SK-N-SH (cell line): ENCODE measurements at regions not wholly inside any gene's neighbourhood (a gene's known extent, or its start where the extent isn't known, plus 50 kb on each side); places are given as distances from the start of the nearest gene placed in this dataset.

Experiments used
- CTCF ChIA-PET: fragments of 300-600, 350-600 bp; formaldehyde crosslinking; extraction: SDS; loops from one replicate; lab custom pipeline; 2021; lab: Yijun Ruan, JAX
- POLR2A ChIA-PET: fragments of 350-600 bp; sonication (Branson Sonifier 250); formaldehyde crosslinking; extraction: SDS; loops from one replicate; lab custom pipeline; 2020; ENCODE audit warnings: antibody characterized with exemption, inconsistent platforms; lab: Yijun Ruan, JAX
- DNase-seq: peaks from one replicate; pipeline ENCODE4 v3.0.0; 2012
- H2AFZ ChIP-seq: fragments of 200-600 bp; sonication (generic); 2 replicates; pipeline ENCODE4 v1.8.1; 2016; ENCODE audit warnings: antibody characterized with exemption, mild to moderate bottlenecking, low read depth
- H3F3A ChIP-seq: fragments of 200-600 bp; sonication (generic); replicated peaks from 2 replicates; pipeline ENCODE3; 2016; ENCODE audit warnings: antibody characterized with exemption, mild to moderate bottlenecking; ENCODE audit not compliant: insufficient read depth
- H3K27ac ChIP-seq, 2 experiments: fragments of 200-500 bp in 1 of 2; fragments of 200-600 bp in 1 of 2; sonication (Bioruptor generic) in 1 of 2; sonication (generic), shearing (Covaris generic) in 1 of 2; 2 replicates each; pipeline versions ENCODE4 v1.5.1 to v1.6.1; 2014 to 2016; ENCODE audit warnings: low read depth in 2 of 2, inconsistent platforms in 1 of 2, low read length in 1 of 2, mild to moderate bottlenecking in 1 of 2, mixed read lengths in 1 of 2
- H3K27me3 ChIP-seq: fragments of 200-600 bp; sonication (generic), shearing (Covaris generic); 2 replicates; pipeline ENCODE4 v1.6.1; 2016; ENCODE audit warnings: mixed run types; ENCODE audit not compliant: insufficient read depth
- H3K36me3 ChIP-seq, 2 experiments: fragments of 200-500 bp in 1 of 2; fragments of 200-600 bp in 1 of 2; sonication (Bioruptor generic) in 1 of 2; sonication (generic) in 1 of 2; replicated peaks in 1 of 2; 2 replicates each; pipeline versions ENCODE3 to v1.5.1; 2014 to 2016; ENCODE audit warnings: low read length in 1 of 2, mild to moderate bottlenecking in 1 of 2; ENCODE audit not compliant: insufficient read depth in 2 of 2, control insufficient read depth in 1 of 2
- H3K4me1 ChIP-seq, 2 experiments: fragments of 200-500 bp in 1 of 2; fragments of 200-600 bp in 1 of 2; sonication (Bioruptor generic) in 1 of 2; sonication (generic), shearing (Covaris generic) in 1 of 2; 2 replicates each; pipeline versions ENCODE4 v1.5.1 to v1.6.1; 2014 to 2016; ENCODE audit warnings: low read depth in 1 of 2, low read length in 1 of 2, mixed run types in 1 of 2; ENCODE audit not compliant: insufficient read depth in 2 of 2, control insufficient read depth in 1 of 2
- H3K4me2 ChIP-seq: fragments of 200-600 bp; sonication (generic), shearing (Covaris generic); 2 replicates; pipeline ENCODE4 v1.6.1; 2017; ENCODE audit warnings: mixed run types
- H3K4me3 ChIP-seq, 2 experiments: fragments of 200-500 bp in 1 of 2; fragments of 200-600 bp in 1 of 2; sonication (Bioruptor generic) in 1 of 2; sonication (generic), shearing (Covaris generic) in 1 of 2; 2 replicates each; pipeline versions ENCODE4 v1.5.1 to v1.8.1; 2014 to 2016; ENCODE audit warnings: low read depth in 2 of 2, inconsistent platforms in 1 of 2, low read length in 1 of 2, mild to moderate bottlenecking in 1 of 2, mixed read lengths in 1 of 2, moderate library complexity in 1 of 2
- H3K79me2 ChIP-seq: fragments of 200-600 bp; sonication (generic); 2 replicates; pipeline ENCODE4 v1.8.1; 2017; ENCODE audit warnings: mild to moderate bottlenecking; ENCODE audit not compliant: insufficient read depth
- H3K9ac ChIP-seq: fragments of 200-600 bp; sonication (generic); 2 replicates; pipeline ENCODE4 v1.6.1; 2017; ENCODE audit warnings: mixed run types
- H3K9me2 ChIP-seq: fragments of 200-600 bp; sonication (generic); 2 replicates; pipeline ENCODE4 v1.6.1; 2017; ENCODE audit warnings: mixed run types
- H3K9me3 ChIP-seq: fragments of 200-600 bp; sonication (generic); 2 replicates; pipeline ENCODE4 v1.6.1; 2017; ENCODE audit warnings: mixed run types, mild to moderate bottlenecking, moderate library complexity
- H4K20me1 ChIP-seq: fragments of 200-600 bp; sonication (generic); 2 replicates; pipeline ENCODE4 v1.6.1; 2017; ENCODE audit warnings: mild to moderate bottlenecking, mixed run types; ENCODE audit not compliant: insufficient read depth
- CHD2 ChIP-seq: fragments of 150-350 bp; IDR thresholded peaks from 2 replicates; pipeline ENCODE4 v1.6.1; 2018; ENCODE audit warnings: low read length; ENCODE audit not compliant: partially characterized antibody
- EP300 ChIP-seq, 2 experiments: IDR thresholded peaks; 2 replicates each; pipeline versions ENCODE4 v1.4.0 to v1.6.1; 2012; ENCODE audit warnings: borderline replicate concordance in 1 of 2, low read depth in 1 of 2, low read length in 1 of 2
- EZH2phosphoT487 ChIP-seq: fragments of 200-600 bp; sonication (generic); IDR thresholded peaks from 2 replicates; pipeline ENCODE4 v1.6.1; 2017; ENCODE audit warnings: low read depth, mixed run types, mild to moderate bottlenecking, antibody characterized with exemption, moderate library complexity, borderline replicate concordance
- FOXJ3 ChIP-seq: sonication (generic); formaldehyde crosslinking; IDR thresholded peaks from 2 replicates; pipeline ENCODE4 v1.5.1; 2020; ENCODE audit warnings: mild to moderate bottlenecking, missing genetic modification reagents
- GABPA ChIP-seq: IDR thresholded peaks from 2 replicates; pipeline ENCODE4 v1.4.0; 2012; ENCODE audit warnings: low read depth, mild to moderate bottlenecking
- JUND ChIP-seq: IDR thresholded peaks from 2 replicates; pipeline ENCODE4 v1.4.0; 2012
- MEF2A ChIP-seq: IDR thresholded peaks from 2 replicates; pipeline ENCODE4 v1.4.0; 2012; ENCODE audit warnings: low read depth, borderline replicate concordance
- MXI1 ChIP-seq: IDR thresholded peaks from 2 replicates; pipeline ENCODE4 v1.6.1; 2012; ENCODE audit warnings: mild to moderate bottlenecking, low read depth, low read length, improper control_type of control experiment
- NFIC ChIP-seq: IDR thresholded peaks from 2 replicates; pipeline ENCODE4 v1.4.0; 2012; ENCODE audit warnings: borderline replicate concordance
- POLR2AphosphoS5 ChIP-seq: IDR thresholded peaks from 2 replicates; pipeline ENCODE4 v1.6.1; 2012; ENCODE audit warnings: low read depth, low read length
- RFX5 ChIP-seq: IDR thresholded peaks from 2 replicates; pipeline ENCODE4 v1.6.1; 2012; ENCODE audit warnings: mild to moderate bottlenecking, improper control_type of control experiment, low read length
- SMC3 ChIP-seq: IDR thresholded peaks from 2 replicates; pipeline ENCODE4 v1.6.1; 2012; ENCODE audit warnings: low read depth, low read length, improper control_type of control experiment
- YY1 ChIP-seq: IDR thresholded peaks from 2 replicates; pipeline ENCODE4 v1.4.0; 2012; ENCODE audit warnings: low read depth, mild to moderate bottlenecking
- WGBS: methylation state at CpG from one replicate; pipeline ENCODE4 v1.1.6; 2017; ENCODE audit warnings: low lambda C conversion rate; 5-methylcytosine and 5-hydroxymethylcytosine counted together
- TF ChIP-seq, protein P1 (sequence below): fragments of 150-350 bp; IDR thresholded peaks from 2 replicates; pipeline ENCODE4 v1.6.1; 2016; ENCODE audit warnings: mild to moderate bottlenecking, low read depth, low read length
- TF ChIP-seq, protein P2 (sequence below): IDR thresholded peaks from 2 replicates; pipeline ENCODE4; 2012

DNA sequence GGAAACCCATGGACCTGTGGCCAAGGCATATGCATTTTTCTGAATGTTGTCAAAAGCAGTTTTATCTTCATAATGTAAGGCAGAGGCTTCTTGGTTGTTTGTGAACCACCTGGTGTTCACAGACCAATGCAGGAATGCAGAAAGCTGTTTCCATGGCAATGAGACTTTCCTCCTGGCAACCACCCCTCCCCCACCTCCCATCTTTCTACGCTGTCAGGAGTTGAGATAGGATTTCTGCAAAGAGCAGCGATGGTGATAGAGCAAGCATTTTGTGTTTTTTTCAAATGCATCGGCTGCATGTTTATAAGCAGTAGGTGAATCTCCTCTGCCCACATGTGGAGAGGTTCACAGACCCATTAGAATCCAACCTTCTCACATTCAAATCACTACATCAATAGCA is 114.1 kb upstream of the SMLR1 start:
- H3K9me2 ChIP-seq = no peaks in the 10 kb centered on the region
- 24% methylated on average over 3 of the region's 3 CpGs for whole genome bisulfite sequencing

DNA sequence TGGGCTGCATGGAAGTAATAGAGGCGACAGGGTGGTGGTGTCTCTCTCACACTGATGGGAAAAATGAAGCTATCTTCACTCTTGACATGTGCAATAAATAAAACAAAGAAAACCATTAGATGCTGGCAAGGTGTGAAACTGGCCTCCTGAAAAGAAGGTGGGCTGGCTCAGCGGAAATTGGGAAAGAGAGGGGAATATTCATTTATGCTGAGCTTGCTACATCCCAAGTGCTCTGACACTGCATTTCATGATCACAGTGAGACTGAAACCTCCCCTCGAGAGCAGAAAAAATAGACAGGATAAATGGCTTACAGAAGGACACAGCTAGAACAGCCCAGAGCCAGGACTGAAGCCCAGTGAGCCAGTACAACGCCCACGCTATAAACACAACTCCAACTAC is 112.1 kb upstream of the SMLR1 start:
- Histone ChIP-seq H3K79me2 (no peaks in the 10 kb centered on the region), H3F3A (no peaks in the 10 kb centered on the region), H3K4me1 (no peaks in the 10 kb centered on the region; a peak in 1 of 4 replicates), H3K27me3 (no peaks in the 10 kb centered on the region), H3K36me3 (no peaks in the 10 kb centered on the region), H3K27ac (no peak overlapping the region; a peak in 1 of 4 replicates), H3K9ac (no peak overlapping the region), H4K20me1 (no peaks in the 10 kb centered on the region), H3K9me3 (no peaks in the 10 kb centered on the region), H2AFZ (no peak overlapping the region; the same call in 1 of the 2 replicates), H3K9me2 (no peaks in the 10 kb centered on the region), H3K4me3 (no peak overlapping the region), H3K4me2 (no peak overlapping the region)
- WGBS = 77% methylated on average over 5 of the region's 5 CpGs
- CTCF ChIA-PET = no interaction called here
- POLR2A ChIA-PET = no interaction called here
- no peak for DNase-seq
- TF ChIP-seq, protein P1, sequence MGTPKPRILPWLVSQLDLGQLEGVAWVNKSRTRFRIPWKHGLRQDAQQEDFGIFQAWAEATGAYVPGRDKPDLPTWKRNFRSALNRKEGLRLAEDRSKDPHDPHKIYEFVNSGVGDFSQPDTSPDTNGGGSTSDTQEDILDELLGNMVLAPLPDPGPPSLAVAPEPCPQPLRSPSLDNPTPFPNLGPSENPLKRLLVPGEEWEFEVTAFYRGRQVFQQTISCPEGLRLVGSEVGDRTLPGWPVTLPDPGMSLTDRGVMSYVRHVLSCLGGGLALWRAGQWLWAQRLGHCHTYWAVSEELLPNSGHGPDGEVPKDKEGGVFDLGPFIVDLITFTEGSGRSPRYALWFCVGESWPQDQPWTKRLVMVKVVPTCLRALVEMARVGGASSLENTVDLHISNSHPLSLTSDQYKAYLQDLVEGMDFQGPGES = no peak
- TF ChIP-seq FOXJ3 (CRISPR knock-in tag) = no peak
- TF ChIP-seq JUND = no peak
- TF ChIP-seq RFX5 = no peak
- TF ChIP-seq YY1 = no peak
- no peak for TF ChIP-seq CHD2
- TF ChIP-seq, protein P2, sequence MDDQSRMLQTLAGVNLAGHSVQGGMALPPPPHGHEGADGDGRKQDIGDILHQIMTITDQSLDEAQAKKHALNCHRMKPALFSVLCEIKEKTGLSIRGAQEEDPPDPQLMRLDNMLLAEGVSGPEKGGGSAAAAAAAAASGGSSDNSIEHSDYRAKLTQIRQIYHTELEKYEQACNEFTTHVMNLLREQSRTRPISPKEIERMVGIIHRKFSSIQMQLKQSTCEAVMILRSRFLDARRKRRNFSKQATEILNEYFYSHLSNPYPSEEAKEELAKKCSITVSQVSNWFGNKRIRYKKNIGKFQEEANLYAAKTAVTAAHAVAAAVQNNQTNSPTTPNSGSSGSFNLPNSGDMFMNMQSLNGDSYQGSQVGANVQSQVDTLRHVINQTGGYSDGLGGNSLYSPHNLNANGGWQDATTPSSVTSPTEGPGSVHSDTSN = no peak
- TF ChIP-seq MXI1 = no peak
- no peak for TF ChIP-seq GABPA
- TF ChIP-seq NFIC = no peak
- TF ChIP-seq EZH2phosphoT487 = no peak
- TF ChIP-seq EP300 (IDR thresholded peaks at IDR 0.05; ENCODE audit: borderline replicate concordance in 1 of 2, low read depth in 1 of 2, low read length in 1 of 2) = no peak

More for the DNA sequence above, 114.1 kb upstream of the SMLR1 start:
- TF ChIP-seq MEF2A (no peak), RFX5 (peak; percentile 77; the same call in 1 of the 2 replicates), POLR2AphosphoS5 (no peak), SMC3 (no peak), YY1 (no peak)
- Histone ChIP-seq H3K4me3 (no peak overlapping the region), H3F3A (peaks cover under 1% of the 10 kb centered on the region), H3K9me3 (no peaks in the 10 kb centered on the region), H4K20me1 (no peaks in the 10 kb centered on the region), H2AFZ (no peak overlapping the region), H3K36me3 (no peaks in the 10 kb centered on the region), H3K4me2 (no peak overlapping the region), H3K27me3 (no peaks in the 10 kb centered on the region), H3K4me1 (no peaks in the 10 kb centered on the region; a peak in 1 of 4 replicates), H3K27ac (no peak overlapping the region), H3K9ac (no peak overlapping the region), H3K79me2 (no peaks in the 10 kb centered on the region)
- ChIA-PET CTCF (no interaction called here), POLR2A (no interaction called here)
- no peak for DNase-seq
